GM18907 (cell line): ENCODE measurements at regions not wholly inside any gene's neighbourhood (a gene's known extent, or its start where the extent isn't known, plus 50 kb on each side); places are given as distances from the start of the nearest gene placed in this dataset.

Source experiments
- ATAC-seq: cut with Tn5 transposase; IDR thresholded peaks from one replicate; pipeline ENCODE4 v1.9.1; 2021; ENCODE audit warnings: mild to moderate bottlenecking, moderate library complexity; ENCODE audit not compliant: unreplicated experiment

- no peak for ATAC-seq
Measured at GRCh38 chr20:51220293-51220706, 197.4 kb upstream of the KCNG1 start.

DNA sequence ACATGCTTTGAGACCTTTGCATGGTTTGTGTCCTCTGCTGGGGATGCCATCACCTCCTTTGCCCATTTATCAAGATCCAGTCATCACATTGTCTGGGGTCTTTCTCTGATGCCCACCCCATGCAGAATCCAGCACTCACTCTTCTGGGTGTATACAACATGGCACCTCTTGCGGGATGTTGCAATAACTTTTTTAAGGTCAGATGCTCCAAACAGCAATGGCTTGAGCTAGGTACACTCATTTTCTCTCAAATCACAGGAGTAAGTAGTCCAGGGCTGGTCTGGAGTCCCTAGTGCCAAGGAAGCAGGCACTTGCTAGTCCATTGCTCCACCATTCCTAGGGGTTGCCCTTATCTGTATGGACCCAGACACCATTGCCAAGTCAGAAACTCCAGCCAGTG is 196.6 kb upstream of the KCNG1 start:
- ATAC-seq, result no peak

DNA sequence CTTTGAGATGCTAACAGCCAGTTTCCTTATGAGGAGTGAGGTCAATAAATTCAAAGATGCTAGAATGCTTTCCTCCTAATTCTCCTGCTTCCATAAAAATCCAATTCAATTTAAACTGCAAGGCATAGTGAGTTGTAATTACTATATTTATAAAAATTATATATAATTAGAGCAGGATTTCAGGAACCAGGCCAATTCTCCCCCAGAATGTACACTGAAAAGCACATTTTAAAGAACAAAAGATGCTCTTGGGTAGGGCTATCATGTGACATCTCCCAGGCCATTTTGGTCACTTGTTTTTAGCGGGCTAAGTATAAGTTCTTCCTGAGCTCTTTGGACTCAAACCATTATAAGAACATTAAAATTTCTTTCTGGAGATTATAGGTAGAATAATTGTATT is 195.7 kb upstream of the KCNG1 start:
- no peak for ATAC-seq

GRCh38 chr20:51217347-51218045 is 194.6 kb upstream of the KCNG1 start:
- ATAC-seq, result no peak

DNA sequence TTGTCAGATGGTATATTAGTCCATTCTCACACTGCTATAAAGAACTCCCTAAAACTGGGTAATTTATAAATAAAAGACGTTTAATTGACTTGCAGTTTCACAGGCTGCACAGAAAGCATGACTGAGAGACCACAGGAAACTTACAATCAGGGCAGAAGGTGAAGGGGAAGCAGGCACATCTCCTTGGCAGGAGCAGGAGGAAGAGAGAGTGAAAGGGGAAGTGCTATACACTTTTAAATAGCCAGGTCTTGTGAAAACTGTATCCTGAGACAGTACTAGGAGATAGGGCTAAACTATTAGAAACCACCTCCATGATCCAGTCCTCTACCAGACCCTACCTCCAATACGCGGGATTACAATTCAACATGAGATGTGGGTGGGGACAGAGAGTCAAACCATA is 193.9 kb upstream of the KCNG1 start:
- ATAC-seq, result no peak

DNA sequence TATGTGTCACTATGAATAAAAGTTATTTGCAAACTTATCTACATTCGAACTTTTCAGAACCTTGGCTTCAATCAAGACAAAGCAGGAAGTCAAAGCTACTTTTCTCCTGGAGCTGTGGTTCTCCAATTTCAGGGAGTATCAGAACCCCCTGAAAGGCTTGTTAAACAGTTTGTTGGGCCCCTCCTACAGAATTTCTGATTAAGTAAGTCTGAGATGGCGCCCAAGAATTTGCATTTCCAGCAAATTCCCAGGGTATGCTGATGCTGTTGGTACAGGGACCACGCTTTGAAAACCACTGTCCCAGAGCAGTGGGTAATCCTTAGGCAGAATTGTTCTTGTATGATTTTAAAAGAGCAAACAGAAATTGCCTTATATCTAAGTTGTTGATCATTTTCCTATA is 189.9 kb upstream of the KCNG1 start:
- no peak for ATAC-seq

DNA sequence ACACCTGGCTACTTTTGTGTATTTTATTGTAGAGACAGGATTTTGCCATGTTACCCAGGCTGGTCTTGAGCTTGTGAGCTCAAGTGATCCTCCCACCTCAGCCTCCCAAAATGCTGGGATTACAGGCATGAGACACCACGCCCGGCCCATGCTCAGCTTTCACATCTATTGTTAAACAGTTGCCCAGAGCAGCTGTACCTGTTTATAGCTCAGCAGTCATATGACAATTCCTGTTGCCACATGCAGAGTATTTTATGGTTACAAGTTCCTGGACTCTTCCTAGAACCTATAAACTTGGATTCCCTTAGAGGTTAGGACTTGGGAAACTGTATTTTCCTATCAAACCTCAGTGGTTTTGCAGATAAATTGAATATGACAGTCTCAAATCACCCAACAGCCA is 188.3 kb upstream of the KCNG1 start:
- ATAC-seq, result no peak

GRCh38 chr20:51210084-51210483 is 187.2 kb upstream of the KCNG1 start:
- ATAC-seq, result no peak

- no peak for ATAC-seq
Measured at GRCh38 chr20:51208162-51208561, 185.3 kb upstream of the KCNG1 start.

DNA sequence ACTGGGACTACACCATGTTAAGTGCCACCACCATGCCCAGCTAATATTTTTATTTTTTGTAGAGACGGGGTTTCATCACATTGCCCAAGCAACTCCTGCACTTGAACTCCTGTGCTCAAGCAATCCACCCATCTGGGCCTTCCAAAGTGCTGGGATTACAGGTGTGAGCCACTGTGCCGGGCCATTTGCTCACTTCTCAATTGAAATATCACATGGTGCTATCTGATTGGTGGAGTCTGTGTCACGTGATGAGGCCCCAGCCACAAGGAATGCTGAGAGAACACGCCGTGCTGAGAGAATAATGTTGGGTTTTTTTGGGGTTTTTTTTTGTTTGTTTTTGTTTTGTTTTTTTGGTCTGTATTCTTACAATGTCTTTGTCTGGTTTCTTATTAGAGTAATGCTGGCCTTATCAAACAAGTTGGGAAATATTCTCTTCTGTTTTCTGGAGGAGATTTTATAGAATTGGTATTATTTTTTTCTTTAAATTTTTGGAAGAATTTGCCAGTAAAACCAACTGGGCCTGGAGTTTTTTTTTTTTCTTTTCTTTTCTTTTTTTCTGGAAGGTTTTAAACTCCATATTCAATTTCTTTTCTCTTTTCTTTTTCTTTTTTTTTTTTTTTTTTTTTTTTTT is 183.2 kb upstream of the KCNG1 start:
- no peak for ATAC-seq

- no peak for ATAC-seq
Measured at GRCh38 chr20:51204794-51205193, 181.9 kb upstream of the KCNG1 start.

DNA sequence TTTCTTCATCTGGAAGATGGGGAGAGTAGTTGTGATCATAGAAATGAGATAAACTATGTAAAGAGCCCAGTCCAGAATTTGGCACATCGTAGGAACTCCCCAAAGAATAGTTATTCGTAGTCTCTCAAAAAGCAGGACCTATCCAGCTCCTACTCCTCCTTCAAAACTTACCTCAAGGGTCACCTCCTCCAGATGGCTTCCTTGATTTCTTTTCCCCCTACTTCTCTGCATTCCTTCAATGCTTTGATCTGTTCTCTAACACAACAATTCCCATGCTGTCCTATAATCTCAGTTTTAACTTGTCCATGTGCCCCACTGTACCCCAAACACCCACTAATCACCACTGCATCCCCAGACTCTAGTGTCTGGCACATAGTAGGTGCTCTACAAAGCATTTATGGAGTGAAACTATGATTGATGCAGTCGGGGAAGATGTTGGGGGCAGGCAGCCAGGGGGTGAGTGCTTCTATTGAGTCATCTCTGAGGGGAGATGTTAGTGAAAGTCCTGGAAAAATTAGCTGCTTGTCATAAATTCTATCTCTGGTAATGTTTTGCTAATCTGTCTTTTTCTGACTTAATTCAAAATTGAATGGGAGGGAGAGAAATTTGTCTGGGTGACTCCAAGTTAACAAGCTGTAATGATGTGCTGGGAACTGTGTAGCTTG is 181.3 kb upstream of the KCNG1 start:
- no peak for ATAC-seq

DNA sequence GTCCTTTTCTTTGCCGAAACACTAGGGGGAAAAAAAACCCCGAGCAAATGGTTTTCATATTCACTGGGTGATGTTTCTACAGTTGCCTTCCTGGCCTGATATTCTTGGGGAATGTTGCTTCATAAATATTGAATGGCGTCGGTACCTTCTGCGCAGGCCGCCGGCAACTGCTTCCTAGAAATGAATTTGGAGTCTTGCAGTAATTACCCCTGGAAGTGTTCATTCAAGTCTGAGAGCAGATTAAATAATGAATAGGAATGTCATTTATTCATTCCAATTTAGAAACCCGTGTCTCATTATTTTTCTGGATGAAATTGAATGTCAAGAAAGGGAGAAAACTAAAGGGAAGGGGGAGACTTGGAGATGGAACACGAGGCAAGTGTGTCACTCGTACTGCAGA is 179.4 kb upstream of the KCNG1 start:
- no peak for ATAC-seq

DNA sequence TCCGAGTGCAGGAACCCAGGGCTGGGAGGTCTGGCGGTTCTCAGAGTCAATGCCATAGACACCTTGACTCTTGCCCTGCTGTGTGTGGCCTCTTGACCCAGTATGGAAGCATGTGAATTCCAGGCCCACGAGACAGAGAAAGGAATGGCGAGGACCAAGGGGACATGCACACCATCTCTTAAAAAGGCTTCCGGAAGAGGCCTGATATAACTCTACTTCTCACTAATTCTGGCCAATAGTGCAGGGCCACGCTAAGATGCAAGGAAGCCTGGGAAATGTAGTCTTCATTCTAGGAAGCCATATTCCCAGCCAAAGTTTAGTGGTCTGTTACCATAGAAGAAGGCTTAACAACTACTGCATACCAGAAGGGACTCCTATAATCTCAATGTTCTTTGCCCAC is 177.0 kb upstream of the KCNG1 start:
- no peak for ATAC-seq

- no peak for ATAC-seq
Measured at GRCh38 chr20:51198876-51199523, 176.1 kb upstream of the KCNG1 start.

- ATAC-seq, result no peak
Measured at GRCh38 chr20:51198238-51198637, 175.3 kb upstream of the KCNG1 start.

DNA sequence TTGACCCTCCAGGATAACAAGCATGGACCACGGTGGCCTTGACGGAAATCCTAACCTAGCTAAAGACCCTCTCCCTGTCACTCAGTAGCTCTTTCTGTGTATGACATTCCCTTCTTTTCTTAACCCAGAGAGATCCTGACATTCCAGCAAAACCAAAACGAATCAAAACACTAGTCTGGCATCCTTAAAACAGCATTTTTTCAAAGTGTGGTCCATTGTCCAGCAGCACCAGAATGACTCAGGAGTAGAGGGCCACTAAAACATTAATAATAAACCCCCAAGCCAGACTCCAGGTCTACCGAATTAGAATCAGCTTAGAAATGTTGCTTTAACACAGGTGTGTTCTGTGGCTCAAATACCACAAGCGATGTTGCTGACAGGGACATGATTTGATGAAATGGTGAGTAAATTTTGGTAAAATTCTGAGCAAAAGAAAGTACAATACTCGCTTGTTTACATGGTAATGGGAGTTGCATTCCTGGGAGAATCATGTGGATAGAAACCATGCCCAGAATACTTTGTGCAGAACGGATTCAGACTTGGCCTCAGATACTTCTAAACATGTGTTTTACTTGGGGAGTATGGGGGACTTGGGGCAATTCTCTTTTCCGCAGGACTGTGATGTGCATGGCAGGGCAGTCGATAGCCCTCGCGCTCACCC is 174.2 kb upstream of the KCNG1 start:
- ATAC-seq, result no peak

GRCh38 chr20:51195990-51196389 is 173.1 kb upstream of the KCNG1 start:
- no peak for ATAC-seq

DNA sequence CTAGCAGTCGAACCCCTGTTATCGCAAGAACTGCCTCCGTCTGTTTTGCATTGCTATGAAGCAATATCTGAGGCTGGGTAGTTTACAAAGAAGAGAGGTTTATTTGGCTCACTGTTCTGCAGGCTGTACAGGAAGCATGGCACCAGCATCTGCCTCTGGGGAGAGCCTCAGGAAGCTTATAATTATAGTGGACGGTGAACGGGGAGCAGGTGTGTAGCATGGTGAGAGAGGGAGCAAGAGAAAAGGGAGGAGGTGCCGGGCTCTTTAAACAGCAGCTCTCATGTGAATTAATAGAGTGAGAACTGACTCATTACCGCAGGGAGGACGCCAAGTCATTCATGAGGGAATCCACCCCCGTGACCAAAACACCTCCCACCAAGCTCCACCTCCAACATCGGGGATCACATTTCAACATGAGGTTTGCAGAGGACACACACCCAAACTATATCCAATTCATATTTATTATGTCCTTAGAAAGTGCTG is 172.6 kb upstream of the KCNG1 start:
- ATAC-seq, result no peak

DNA sequence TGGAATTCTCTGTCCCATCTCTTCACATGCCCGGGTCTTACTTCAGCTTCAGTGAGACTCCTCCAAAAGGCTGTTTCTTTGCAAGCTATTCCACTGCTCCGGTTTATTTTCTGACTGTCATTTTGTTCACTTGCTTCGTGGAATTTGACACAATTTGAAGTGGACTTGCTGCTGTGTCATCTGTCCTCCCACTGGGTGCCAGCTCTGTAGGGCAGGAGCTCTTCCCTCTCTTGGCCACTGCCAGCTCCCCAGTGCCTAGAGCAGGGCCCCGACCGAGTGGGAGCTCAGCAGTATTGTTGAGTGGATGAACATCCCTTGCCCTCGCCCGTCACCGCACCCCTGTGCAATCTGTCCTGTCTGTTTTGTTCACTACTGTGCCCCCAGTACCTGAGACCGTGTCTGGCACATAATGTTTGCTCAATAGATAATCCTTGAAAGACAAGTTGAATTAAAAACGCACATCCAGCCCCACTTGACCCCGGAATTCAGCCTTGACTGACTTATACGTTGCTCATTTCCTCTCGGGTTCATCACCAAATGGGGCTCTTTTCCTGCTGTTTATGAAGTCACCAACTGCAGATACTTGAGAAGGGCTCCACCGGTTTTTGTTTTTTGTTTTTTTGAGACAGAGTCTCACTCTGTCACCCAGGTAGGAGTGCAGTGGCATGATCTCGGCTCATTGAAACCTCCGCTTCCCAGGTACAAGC is 170.3 kb upstream of the KCNG1 start:
- ATAC-seq, result no peak

- no peak for ATAC-seq
Measured at GRCh38 chr20:51190783-51191180, 167.9 kb upstream of the KCNG1 start.
